KMS-11 (cell line): ENCODE measurements at regions not wholly inside any gene's neighbourhood (a gene's known extent, or its start where the extent isn't known, plus 50 kb on each side); places are given as distances from the start of the nearest gene placed in this dataset.

Experiments used
- H2AFZ ChIP-seq: fragments of 200-600 bp; sonication (generic); 2 replicates; pipeline ENCODE4 v1.6.1; 2016; ENCODE audit warnings: antibody characterized with exemption, mixed run types, low read depth
- H3K27ac ChIP-seq: fragments of 200-600 bp; sonication (generic); 2 replicates; pipeline ENCODE4 v1.6.1; 2016; ENCODE audit warnings: mild to moderate bottlenecking, mixed run types
- H3K27me3 ChIP-seq: fragments of 200-600 bp; sonication (generic); 2 replicates; pipeline ENCODE4 v1.6.1; 2017; ENCODE audit warnings: mild to moderate bottlenecking, low read depth, mixed run types, moderate library complexity; ENCODE audit not compliant: insufficient read depth
- H3K36me3 ChIP-seq: fragments of 200-600 bp; sonication (generic); 2 replicates; pipeline ENCODE4 v1.6.1; 2017; ENCODE audit warnings: mild to moderate bottlenecking, mixed run types; ENCODE audit not compliant: insufficient read depth
- H3K4me1 ChIP-seq: fragments of 200-600 bp; sonication (generic); 2 replicates; pipeline ENCODE4 v1.6.1; 2016; ENCODE audit warnings: mild to moderate bottlenecking, low read depth, mixed run types; ENCODE audit not compliant: poor library complexity, severe bottlenecking
- H3K4me2 ChIP-seq: fragments of 200-600 bp; sonication (generic); 2 replicates; pipeline ENCODE4 v1.7.0; 2016; ENCODE audit warnings: mild to moderate bottlenecking, mixed run types
- H3K4me3 ChIP-seq: fragments of 200-600 bp; sonication (generic); IDR thresholded peaks from 2 replicates; pipeline ENCODE4 v1.6.1; 2017; ENCODE audit warnings: low read depth, low read length, mixed read lengths; ENCODE audit not compliant: insufficient read depth
- H3K79me2 ChIP-seq: fragments of 200-600 bp; sonication (generic); 2 replicates; pipeline ENCODE4 v1.6.1; 2016; ENCODE audit warnings: low read depth, mixed run types; ENCODE audit not compliant: insufficient read depth
- H3K9ac ChIP-seq: fragments of 200-600 bp; sonication (generic); 2 replicates; pipeline ENCODE4 v1.6.1; 2016; ENCODE audit warnings: mild to moderate bottlenecking, mixed run types
- H4K20me1 ChIP-seq: fragments of 200-600 bp; sonication (generic); 2 replicates; pipeline ENCODE4 v1.6.1; 2016; ENCODE audit warnings: mild to moderate bottlenecking, mixed run types; ENCODE audit not compliant: insufficient read depth
- CTCF ChIP-seq: fragments of 200-600 bp; sonication (generic); conservative IDR thresholded peaks from 2 replicates; pipeline ENCODE4 v1.6.1; 2017; ENCODE audit warnings: low read depth, mild to moderate bottlenecking, antibody characterized with exemption, low read length, moderate library complexity, mixed read lengths

- Histone ChIP-seq H4K20me1 (no peaks in the 10 kb centered on the region), H3K36me3 (no peaks in the 10 kb centered on the region), H3K79me2 (no peaks in the 10 kb centered on the region), H3K4me3 (no peak overlapping the region), H2AFZ (no peak overlapping the region), H3K27me3 (no peaks in the 10 kb centered on the region), H3K9ac (no peak overlapping the region), H3K27ac (no peak overlapping the region), H3K4me1 (no peaks in the 10 kb centered on the region), H3K4me2 (no peak overlapping the region)
- TF ChIP-seq CTCF: no peak
These were observed 555.8 kb downstream of the BRD1 start for GRCh38 chr22:49271831-49272230.

GRCh38 chr22:49271369-49271727, 556.3 kb downstream of the BRD1 start:
- Histone ChIP-seq H3K79me2 (no peaks in the 10 kb centered on the region), H4K20me1 (no peaks in the 10 kb centered on the region), H3K36me3 (no peaks in the 10 kb centered on the region), H3K4me3 (no peak overlapping the region), H3K4me1 (no peaks in the 10 kb centered on the region), H3K9ac (no peak overlapping the region), H3K27me3 (no peaks in the 10 kb centered on the region), H2AFZ (no peak overlapping the region), H3K4me2 (no peak overlapping the region), H3K27ac (no peak overlapping the region)
- TF ChIP-seq CTCF: no peak

- no peaks in the 10 kb centered on the region for H3K27me3 ChIP-seq
- no peaks in the 10 kb centered on the region for H4K20me1 ChIP-seq
- no peak for TF ChIP-seq CTCF
These were observed 556.9 kb downstream of the BRD1 start for GRCh38 chr22:49270595-49271368.

GRCh38 chr22:49269928-49270327, 557.7 kb downstream of the BRD1 start:
- no peak overlapping the region for H3K4me2 ChIP-seq
- no peaks in the 10 kb centered on the region for H4K20me1 ChIP-seq
- H3K79me2 ChIP-seq: no peaks in the 10 kb centered on the region
- no peak overlapping the region for H3K4me3 ChIP-seq
- no peaks in the 10 kb centered on the region for H3K36me3 ChIP-seq
- no peaks in the 10 kb centered on the region for H3K27me3 ChIP-seq
- H3K9ac ChIP-seq: no peak overlapping the region
- H2AFZ ChIP-seq: no peak overlapping the region
- H3K4me1 ChIP-seq: no peaks in the 10 kb centered on the region
- H3K27ac ChIP-seq: no peak overlapping the region
- TF ChIP-seq CTCF: no peak

More at GRCh38 chr22:49270595-49271368, 556.9 kb downstream of the BRD1 start:
- H3K4me1 ChIP-seq: no peaks in the 10 kb centered on the region
- H3K9ac ChIP-seq: no peak overlapping the region
- no peaks in the 10 kb centered on the region for H3K79me2 ChIP-seq
- no peak overlapping the region for H3K4me3 ChIP-seq
- no peak overlapping the region for H2AFZ ChIP-seq
- no peak overlapping the region for H3K4me2 ChIP-seq
- H3K36me3 ChIP-seq: no peaks in the 10 kb centered on the region
- no peak overlapping the region for H3K27ac ChIP-seq
